SK-N-MC (cell line): ENCODE measurements at regions not wholly inside any gene's neighbourhood (a gene's known extent, or its start where the extent isn't known, plus 50 kb on each side); places are given as distances from the start of the nearest gene placed in this dataset.

Source experiments
- DNase-seq: peaks from one replicate; pipeline ENCODE4 v3.0.0-alpha.2; 2011; ENCODE audit warnings: low read depth, low spot score
- H3K27ac ChIP-seq: fragments of 200-600 bp; sonication (generic); 2 replicates; pipeline ENCODE4 v1.5.1; 2016; ENCODE audit warnings: mixed run types
- H3K36me3 ChIP-seq: fragments of 200-600 bp; sonication (generic); 2 replicates; pipeline ENCODE4 v1.6.1; 2017; ENCODE audit warnings: antibody characterized with exemption, low read length, mixed read lengths; ENCODE audit not compliant: insufficient read depth
- H3K4me3 ChIP-seq: fragments of 200-600 bp; sonication (generic); 2 replicates; pipeline ENCODE4 v1.5.1; 2016
- H3K9ac ChIP-seq: fragments of 200-600 bp; sonication (generic); 2 replicates; pipeline ENCODE4 v1.8.0; 2017; ENCODE audit warnings: mixed run types, mixed read lengths; ENCODE audit not compliant: insufficient read length
- H3K9me3 ChIP-seq: fragments of 200-600 bp; sonication (generic); 2 replicates; pipeline ENCODE4 v1.6.1; 2017; ENCODE audit warnings: low read depth, mild to moderate bottlenecking, antibody characterized with exemption, low read length, moderate library complexity, mixed read lengths
- EZH2 ChIP-seq: fragments of 200-600 bp; sonication (generic); IDR thresholded peaks from one replicate; pipeline ENCODE4 v1.6.1; 2017; ENCODE audit warnings: antibody characterized with exemption
- FOXP2 ChIP-seq: optimal IDR thresholded peaks from 2 replicates; pipeline ENCODE3; 2011; ENCODE audit warnings: mild to moderate bottlenecking, moderate library complexity; ENCODE audit not compliant: insufficient read depth; ENCODE audit errors: extremely low read length, control extremely low read depth
- POLR2AphosphoS5 ChIP-seq: IDR thresholded peaks from 2 replicates; pipeline ENCODE4 v1.6.1; 2012; ENCODE audit warnings: mild to moderate bottlenecking, low read depth, low read length, borderline replicate concordance

DNA sequence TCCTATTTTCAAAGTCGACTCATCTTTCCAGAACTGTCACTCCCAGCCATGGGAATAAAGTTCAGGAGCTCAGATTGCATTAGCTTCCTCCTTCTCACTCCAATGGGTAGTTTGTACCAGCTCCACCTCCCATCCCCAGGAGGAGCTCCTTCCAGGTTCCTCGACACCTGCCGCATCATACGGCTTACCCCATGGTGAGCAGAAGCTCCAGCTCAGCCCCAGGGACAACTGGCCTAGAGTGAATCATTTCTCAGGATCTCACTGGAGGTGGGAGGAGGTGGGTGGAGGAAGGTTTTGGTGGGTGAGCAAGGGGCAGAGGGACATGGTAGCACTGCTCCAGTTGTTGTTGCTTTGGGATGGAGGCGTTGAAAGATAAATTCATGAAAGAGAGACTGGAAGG lies 196.3 kb upstream of the PKDCC start:
- Histone ChIP-seq H3K4me3 (no peak overlapping the region), H3K36me3 (no peaks in the 10 kb centered on the region), H3K9me3 (no peaks in the 10 kb centered on the region), H3K27ac (no peak overlapping the region), H3K9ac (no peak overlapping the region)
- no peak for TF ChIP-seq EZH2
- TF ChIP-seq FOXP2, result no peak
- TF ChIP-seq POLR2AphosphoS5, result no peak
- no peak for DNase-seq

DNA sequence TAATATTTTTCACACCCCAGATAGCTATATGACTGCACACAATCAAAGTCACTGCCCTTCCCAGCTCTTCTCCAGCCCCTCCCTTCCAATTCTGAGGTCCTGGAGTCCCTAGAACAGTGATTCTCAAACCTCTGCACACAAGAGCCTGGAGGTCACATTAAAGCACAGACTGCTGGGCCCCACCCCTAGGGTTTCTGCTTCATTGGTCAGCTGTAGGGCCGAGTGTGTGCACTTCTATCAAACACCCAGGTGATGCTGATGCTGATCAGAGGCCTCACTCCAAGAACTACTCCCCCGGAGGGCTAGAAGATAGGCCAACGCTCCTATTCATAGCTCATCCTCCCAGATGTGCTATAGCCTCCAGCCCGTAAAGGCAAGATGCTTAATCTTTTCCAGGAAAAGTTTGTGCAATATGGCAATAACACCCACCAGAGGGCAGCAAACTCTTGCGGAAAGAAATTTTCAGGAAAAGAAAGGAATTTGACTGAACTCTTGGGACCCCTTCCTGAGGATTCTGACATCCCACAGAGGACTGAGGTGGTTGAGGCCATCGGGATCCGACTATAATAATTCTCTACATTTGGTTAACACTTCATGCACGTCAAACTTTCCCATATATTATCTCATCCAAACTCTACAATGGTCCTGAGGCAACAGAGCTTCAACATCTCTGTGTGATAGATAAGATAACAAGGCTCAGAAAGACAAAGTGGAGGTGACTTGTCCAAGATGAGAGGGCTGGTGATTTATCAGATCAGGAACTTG lies 194.2 kb upstream of the PKDCC start:
- Histone ChIP-seq H3K9me3 (no peaks in the 10 kb centered on the region), H3K9ac (no peak overlapping the region), H3K27ac (no peak overlapping the region), H3K36me3 (no peaks in the 10 kb centered on the region), H3K4me3 (no peak overlapping the region)
- peak; percentile 62 for DNase-seq
- TF ChIP-seq POLR2AphosphoS5, result no peak

DNA sequence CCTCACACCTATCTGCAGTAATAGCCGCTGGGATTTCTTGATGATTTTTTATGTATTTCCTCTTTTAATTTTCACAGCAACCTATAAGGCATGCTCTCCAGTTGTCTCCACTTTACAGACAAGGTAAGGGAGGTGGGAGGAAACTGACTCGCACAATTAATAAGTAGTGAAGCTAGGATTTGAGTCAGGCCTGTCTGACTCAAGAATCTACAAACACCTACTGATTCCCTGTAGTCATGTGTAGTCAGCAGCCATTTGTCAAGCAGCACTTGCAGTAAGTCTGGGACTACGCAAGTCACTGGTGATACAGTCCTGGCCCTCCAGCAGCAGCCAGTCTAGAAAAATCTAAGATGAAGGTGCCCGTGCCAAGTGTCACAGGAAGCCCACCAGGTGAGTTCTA lies 193.6 kb upstream of the PKDCC start:
- H3K9ac ChIP-seq, result no peak overlapping the region
- TF ChIP-seq POLR2AphosphoS5 (no peak), EZH2 (no peak), FOXP2 (no peak)
- no peak overlapping the region for H3K27ac ChIP-seq
- DNase-seq, result no peak
- no peak overlapping the region for H3K4me3 ChIP-seq
- no peaks in the 10 kb centered on the region for H3K9me3 ChIP-seq
- H3K36me3 ChIP-seq, result no peaks in the 10 kb centered on the region

DNA sequence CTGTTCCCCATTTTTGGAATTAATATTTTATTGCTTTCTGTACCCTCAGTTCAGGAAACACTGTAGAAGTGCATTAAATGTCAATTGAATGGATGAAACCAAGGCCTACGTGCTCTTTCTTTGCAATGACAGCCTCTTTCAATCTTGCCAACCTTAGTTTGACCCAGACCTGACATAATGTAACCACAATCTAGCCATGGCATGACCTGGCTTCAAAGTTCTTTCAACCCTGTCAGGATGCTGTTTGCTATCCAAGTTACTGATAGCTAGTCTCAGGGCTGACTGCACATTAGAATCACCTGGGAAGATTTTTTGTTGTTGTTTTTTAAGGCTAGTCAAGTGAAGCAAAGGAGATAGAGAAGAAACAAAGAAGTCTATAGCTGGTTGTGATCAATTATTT lies 190.9 kb upstream of the PKDCC start:
- TF ChIP-seq FOXP2 (no peak), EZH2 (no peak), POLR2AphosphoS5 (no peak)

DNA sequence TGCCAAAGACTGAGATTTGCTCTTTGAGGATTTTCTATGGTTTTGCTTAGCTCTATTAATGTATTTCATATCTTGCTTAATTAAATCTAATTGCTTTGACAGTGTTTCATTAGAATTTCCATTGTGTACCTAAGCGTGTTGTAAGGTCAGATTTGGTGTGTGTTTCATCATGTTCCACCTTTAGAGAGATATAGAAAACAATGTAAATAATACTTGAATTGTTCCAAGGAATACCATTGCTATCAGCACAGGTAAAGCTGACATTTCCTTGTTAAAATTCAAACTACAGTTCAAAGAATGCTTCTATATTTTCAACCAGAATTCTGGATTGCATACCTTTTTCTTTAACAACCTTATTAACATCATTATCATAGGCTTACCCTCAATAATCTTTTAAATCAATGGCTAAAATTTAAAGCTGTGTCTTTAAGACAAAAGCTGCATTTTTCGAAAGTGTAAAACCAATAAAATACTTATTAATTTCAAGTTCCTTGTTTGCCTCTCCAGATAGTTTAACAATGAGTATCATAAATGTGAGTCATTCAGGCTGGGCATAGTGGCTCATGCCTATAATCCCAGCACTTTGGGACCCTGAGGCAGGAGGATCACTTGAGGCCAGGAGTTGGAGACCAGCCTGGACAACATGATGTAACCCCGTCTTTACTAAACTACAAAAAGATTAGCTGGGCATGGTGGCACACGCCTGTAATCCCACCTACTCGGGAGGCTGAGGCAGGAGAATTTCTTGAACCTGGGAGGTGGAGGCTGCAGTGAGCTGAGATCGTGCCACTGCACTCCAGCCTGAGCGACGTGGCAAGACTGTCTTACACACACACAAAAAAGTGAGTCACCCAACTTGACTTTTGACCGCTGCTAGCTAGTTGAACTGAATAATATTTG lies 188.0 kb upstream of the PKDCC start:
- H3K36me3 ChIP-seq, result no peaks in the 10 kb centered on the region
- DNase-seq, result no peak
- H3K27ac ChIP-seq, result no peak overlapping the region
- no peak for TF ChIP-seq FOXP2
- TF ChIP-seq POLR2AphosphoS5, result no peak
- TF ChIP-seq EZH2, result no peak
- H3K9me3 ChIP-seq, result no peaks in the 10 kb centered on the region
- H3K4me3 ChIP-seq, result no peak overlapping the region
- H3K9ac ChIP-seq, result no peak overlapping the region

More for the DNA sequence above, 190.9 kb upstream of the PKDCC start:
- H3K9me3 ChIP-seq, result no peaks in the 10 kb centered on the region
- DNase-seq, result no peak
- no peaks in the 10 kb centered on the region for H3K36me3 ChIP-seq
- no peak overlapping the region for H3K4me3 ChIP-seq
- H3K9ac ChIP-seq, result no peak overlapping the region
- H3K27ac ChIP-seq, result no peak overlapping the region

DNA sequence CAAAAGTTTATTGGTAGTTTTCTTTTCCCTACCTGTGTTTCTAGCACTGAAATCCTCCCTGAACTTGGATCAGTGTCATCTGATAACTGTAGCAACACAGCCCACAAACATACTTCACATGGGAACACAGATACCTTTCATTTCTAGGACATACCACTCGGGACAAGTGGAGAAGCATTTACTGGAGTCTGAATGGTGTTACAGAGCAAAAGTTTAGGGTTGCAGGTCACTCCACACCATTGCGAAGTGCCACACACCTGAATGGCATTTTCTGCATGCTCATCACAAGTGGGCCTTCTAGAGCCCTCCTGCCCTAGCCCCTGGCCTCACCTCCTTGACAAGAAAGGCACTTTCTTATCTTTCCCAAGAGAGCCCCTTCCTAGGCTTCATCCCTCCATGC lies 184.8 kb upstream of the PKDCC start:
- H3K4me3 ChIP-seq, result no peak overlapping the region
- no peak overlapping the region for H3K9ac ChIP-seq
- TF ChIP-seq POLR2AphosphoS5, result no peak
- TF ChIP-seq FOXP2, result no peak
- no peak for DNase-seq
- no peaks in the 10 kb centered on the region for H3K9me3 ChIP-seq
- no peaks in the 10 kb centered on the region for H3K36me3 ChIP-seq
- H3K27ac ChIP-seq, result no peak overlapping the region

DNA sequence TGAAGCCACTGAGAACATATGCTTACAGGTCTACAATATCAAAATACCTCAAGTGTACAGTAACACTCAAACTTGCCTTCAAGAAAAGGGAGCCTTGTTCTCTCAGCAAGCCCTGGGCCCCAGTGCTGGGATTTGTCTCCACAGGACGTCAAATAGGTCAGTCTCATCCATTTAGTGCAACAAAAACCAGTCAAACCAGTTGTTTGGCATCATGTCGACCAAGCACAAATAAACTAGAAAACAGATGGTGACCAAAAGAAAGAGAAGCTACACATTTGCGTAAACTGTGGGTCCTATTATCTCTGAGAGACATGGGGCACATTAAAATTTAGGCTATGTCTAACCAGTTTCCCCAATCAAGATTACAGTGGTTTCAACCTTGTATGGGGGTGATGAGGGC lies 182.6 kb upstream of the PKDCC start:
- H3K9me3 ChIP-seq, result no peaks in the 10 kb centered on the region
- TF ChIP-seq EZH2 (no peak), POLR2AphosphoS5 (no peak), FOXP2 (no peak)
- no peak overlapping the region for H3K4me3 ChIP-seq
- H3K36me3 ChIP-seq, result no peaks in the 10 kb centered on the region
- no peak overlapping the region for H3K27ac ChIP-seq
- no peak overlapping the region for H3K9ac ChIP-seq
- DNase-seq, result no peak

DNA sequence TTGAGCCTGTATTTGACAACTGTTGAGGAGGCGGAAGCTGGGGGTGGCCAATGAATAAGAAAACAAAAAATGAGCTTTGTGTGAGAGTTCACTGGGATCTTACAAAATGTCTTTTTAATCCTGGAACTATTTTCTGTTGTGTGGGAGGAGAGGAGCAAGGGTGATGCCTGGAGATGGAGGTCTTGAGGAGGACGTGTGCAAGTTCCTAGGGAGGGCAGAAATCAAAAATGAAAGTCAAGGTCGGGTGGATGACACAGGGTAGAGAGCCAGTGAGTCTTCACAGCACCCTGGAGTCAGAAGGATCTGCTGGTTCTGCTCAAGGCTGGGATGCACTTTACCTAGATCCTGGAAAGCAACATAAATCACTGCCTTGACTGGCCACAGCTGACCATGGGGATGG lies 180.3 kb upstream of the PKDCC start:
- no peaks in the 10 kb centered on the region for H3K36me3 ChIP-seq
- no peak overlapping the region for H3K4me3 ChIP-seq
- H3K9ac ChIP-seq, result no peak overlapping the region
- no peak for DNase-seq
- TF ChIP-seq EZH2 (no peak), FOXP2 (no peak), POLR2AphosphoS5 (no peak)
- no peak overlapping the region for H3K27ac ChIP-seq
- no peaks in the 10 kb centered on the region for H3K9me3 ChIP-seq

DNA sequence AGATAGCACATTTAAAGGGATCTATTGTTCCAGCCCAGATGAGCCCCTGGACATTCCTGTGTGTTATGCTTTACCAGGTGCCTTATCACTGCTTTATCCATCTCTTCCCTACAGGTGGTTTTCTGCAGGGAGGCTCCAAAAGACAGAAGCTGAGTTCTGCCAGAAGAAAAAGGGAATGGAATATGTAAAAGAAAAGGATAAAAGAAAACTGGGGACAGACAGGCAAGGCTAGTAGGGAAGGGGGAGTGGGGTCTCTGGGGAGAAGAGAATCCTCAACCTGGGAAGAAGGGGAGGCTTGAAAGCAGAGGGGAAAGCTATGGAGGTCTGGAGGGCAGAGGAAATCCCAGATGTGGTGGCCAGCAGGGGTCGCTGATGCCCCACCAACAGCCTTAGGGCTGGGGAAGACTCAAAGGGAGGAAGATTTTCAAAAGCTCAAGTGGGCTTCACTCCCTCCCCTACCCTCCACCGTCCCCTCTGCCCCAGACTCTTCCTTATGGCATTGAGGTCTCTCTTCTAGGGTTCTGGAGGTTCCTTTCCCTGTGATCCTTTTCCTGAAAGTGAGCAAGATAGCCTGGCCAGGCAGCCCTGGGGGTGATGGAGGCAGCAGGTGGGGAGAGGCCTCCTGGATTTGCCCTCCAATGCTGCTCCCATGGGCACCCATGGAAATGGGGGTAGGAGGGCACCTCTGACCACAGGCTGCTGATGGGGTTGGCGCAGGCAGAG lies 178.1 kb upstream of the PKDCC start:
- DNase-seq, result no peak
- TF ChIP-seq POLR2AphosphoS5 (no peak), FOXP2 (no peak), EZH2 (no peak)

More for the DNA sequence above, 178.1 kb upstream of the PKDCC start:
- no peak overlapping the region for H3K27ac ChIP-seq
- no peaks in the 10 kb centered on the region for H3K9me3 ChIP-seq
- H3K9ac ChIP-seq, result no peak overlapping the region
- H3K4me3 ChIP-seq, result no peak overlapping the region
- no peaks in the 10 kb centered on the region for H3K36me3 ChIP-seq
